Gastrocnemius medialis (tissue), 4 donors: ENCODE measurements at regions not wholly inside any gene's neighbourhood (a gene's known extent, or its start where the extent isn't known, plus 50 kb on each side); places are given as distances from the start of the nearest gene placed in this dataset.

Source experiments
- ATAC-seq, 2 donors: fragments of 150-250 bp; one replicate each; pipeline ENCODE4 v1.9.1; 2016
- DNase-seq, 2 donors: peaks; one replicate each; pipeline ENCODE4 v3.0.0-alpha.2; 2019
- H3K27ac ChIP-seq, 4 donors: fragments of 200-600 bp; sonication (generic); 1 replicate in 1 of 4; 2 replicates in 3 of 4; pipeline ENCODE4 v1.5.1; 2016 to 2018; ENCODE audit warnings: mild to moderate bottlenecking in 2 of 4, moderate library complexity in 1 of 4
- H3K27me3 ChIP-seq, 3 donors: fragments of 200-600 bp; sonication (generic) in 2 of 3; 1 replicate in 1 of 3; 2 replicates in 2 of 3; pipeline versions ENCODE4 v1.5.1 to v1.6.0; 2016 to 2019; ENCODE audit warnings: mild to moderate bottlenecking in 1 of 3, moderate library complexity in 1 of 3
- H3K36me3 ChIP-seq, 2 donors: fragments of 200-600 bp; sonication (generic) in 1 of 2; one replicate each; pipeline ENCODE4 v1.5.1; 2017 to 2018
- H3K4me1 ChIP-seq, 2 donors: fragments of 200-600 bp; sonication (generic) in 1 of 2; one replicate each; pipeline ENCODE4 v1.5.1; 2016 to 2017; ENCODE audit warnings: mild to moderate bottlenecking in 2 of 2
- H3K4me3 ChIP-seq, 4 donors: fragments of 200-600 bp; sonication (generic) in 3 of 4; 1 replicate in 1 of 4; 2 replicates in 3 of 4; pipeline ENCODE4 v1.5.1; 2016 to 2019; ENCODE audit warnings: mild to moderate bottlenecking in 2 of 4
- H3K9me3 ChIP-seq, 3 donors: fragments of 200-600 bp; sonication (generic) in 2 of 3; 1 replicate in 1 of 3; 2 replicates in 2 of 3; pipeline ENCODE4 v1.5.1; 2016 to 2019
- CTCF ChIP-seq, 5 experiments: fragments of 450-650 bp in 3 of 5; fragments of 200-600 bp in 2 of 5; sonication (generic) in 2 of 5; IDR thresholded peaks in 4 of 5; conservative IDR thresholded peaks in 1 of 5; 1 replicate in 4 of 5; 2 replicates in 1 of 5; pipeline ENCODE4 v1.5.1; 2016 to 2019; ENCODE audit warnings: antibody characterized with exemption in 5 of 5, mild to moderate bottlenecking in 3 of 5, moderate library complexity in 3 of 5
- POLR2A ChIP-seq, 2 donors: fragments of 450-650 bp; IDR thresholded peaks; one replicate each; pipeline ENCODE4 v1.6.1; 2017; ENCODE audit warnings: antibody characterized with exemption in 2 of 2, mild to moderate bottlenecking in 2 of 2, moderate library complexity in 2 of 2
- in situ Hi-C, 4 donors: fragments of 200-750 bp; cut with MboI; loops; one replicate each; pipeline versions ENCODE4 v1.15.0 to v1.8.0; 2017; ENCODE audit warnings: low sequenced_read_pairs in 4 of 4
- intact Hi-C: fragments of 100-400 bp; cut with DNase I; formaldehyde crosslinking; loops from one replicate; pipeline ENCODE4 v1.15.1; 2023; ENCODE audit warnings: low total_unique reads

DNA sequence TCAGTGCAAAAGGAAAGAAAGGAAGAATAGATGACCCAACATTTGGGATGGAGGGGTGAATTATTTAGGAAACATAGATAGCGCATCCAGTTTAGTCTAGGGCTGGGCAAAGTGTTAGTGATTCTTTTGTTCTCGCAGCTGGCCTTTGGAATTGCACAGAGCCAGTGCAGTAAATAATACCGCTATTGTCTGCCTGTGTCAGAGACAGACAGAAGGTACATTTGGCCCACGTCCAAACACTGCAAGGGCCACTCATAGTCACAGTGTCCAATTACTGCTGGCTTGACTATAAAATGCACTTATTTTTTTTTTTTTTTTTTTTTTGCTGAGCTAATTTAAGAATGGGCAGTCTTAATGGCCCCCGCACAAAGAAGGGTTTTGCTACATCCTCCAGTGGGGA, 638.6 kb downstream of the BCL11B start:
- Histone ChIP-seq H3K27me3 (no peaks in the 10 kb centered on the region), H3K9me3 (no peaks in the 10 kb centered on the region), H3K36me3 (no peaks in the 10 kb centered on the region), H3K27ac (no peak overlapping the region), H3K4me3 (no peak overlapping the region), H3K4me1 (no peaks in the 10 kb centered on the region)
- no peak for TF ChIP-seq POLR2A (IDR thresholded peaks at IDR 0.05)
- TF ChIP-seq CTCF (IDR thresholded peaks at IDR 0.05 in 4 of 5, conservative IDR thresholded peaks at IDR 0.05 in 1 of 5): no peak
- intact Hi-C loops: no loop called here
- DNase-seq: peak in 1 of 2 donors; percentile 8
- ATAC-seq: peak in 1 of 2 donors; percentile 36
- in situ Hi-C loops: no loop called here

DNA sequence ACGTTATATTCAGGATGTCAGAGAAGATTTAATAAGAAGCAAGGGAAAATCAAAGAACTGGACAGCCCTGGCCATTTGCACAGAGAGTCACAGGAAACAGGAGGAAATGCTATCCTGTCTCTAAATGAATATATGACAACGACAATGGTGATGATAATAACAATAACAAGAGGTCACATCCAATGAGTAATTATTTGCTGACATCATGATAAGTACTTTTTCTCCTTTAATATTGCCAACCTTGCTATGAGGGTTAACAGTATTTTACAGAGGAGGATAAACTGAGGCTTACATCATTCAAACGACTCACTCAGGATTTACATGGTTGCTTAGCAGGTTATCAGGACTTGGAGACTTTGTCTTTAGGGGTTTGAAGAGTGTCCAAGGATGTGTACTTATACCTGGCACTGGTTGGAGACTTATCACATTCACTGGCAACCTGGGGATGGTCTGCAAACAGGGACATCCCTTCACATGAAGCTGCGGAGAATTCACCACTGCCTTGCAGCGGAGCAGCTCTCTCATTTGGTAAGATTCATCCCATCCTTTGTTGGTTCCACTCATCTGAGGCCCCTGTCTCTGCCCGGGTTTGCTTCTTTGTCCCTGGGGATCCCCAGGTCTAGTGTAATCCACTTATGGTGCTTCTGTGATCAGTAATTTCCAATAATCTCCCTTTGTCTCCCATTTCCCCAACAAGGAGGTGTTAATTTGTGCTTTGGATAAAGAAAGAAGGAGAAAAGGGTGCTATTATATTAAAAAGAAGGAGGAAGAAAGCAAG, 637.8 kb downstream of the BCL11B start:
- Histone ChIP-seq H3K9me3 (no peaks in the 10 kb centered on the region), H3K4me3 (no peak overlapping the region), H3K27me3 (no peaks in the 10 kb centered on the region), H3K36me3 (no peaks in the 10 kb centered on the region), H3K4me1 (no peaks in the 10 kb centered on the region), H3K27ac (no peak overlapping the region)
- intact Hi-C loops: no loop called here
- no peak for DNase-seq
- TF ChIP-seq POLR2A (IDR thresholded peaks at IDR 0.05): no peak
- TF ChIP-seq CTCF (IDR thresholded peaks at IDR 0.05 in 4 of 5, conservative IDR thresholded peaks at IDR 0.05 in 1 of 5): no peak
- in situ Hi-C loops: no loop called here
- no peak for ATAC-seq

- DNase-seq: no peak
- TF ChIP-seq CTCF (IDR thresholded peaks at IDR 0.05 in 4 of 5, conservative IDR thresholded peaks at IDR 0.05 in 1 of 5) (no peak), POLR2A (IDR thresholded peaks at IDR 0.05) (no peak)
- in situ Hi-C loops: no loop called here
Observed at GRCh38 chr14:98638366-98638765, 633.6 kb downstream of the BCL11B start.

GRCh38 chr14:98647754-98648153, 624.2 kb downstream of the BCL11B start:
- Histone ChIP-seq H3K27ac (no peak overlapping the region), H3K27me3 (no peaks in the 10 kb centered on the region), H3K9me3 (no peaks in the 10 kb centered on the region), H3K4me1 (no peaks in the 10 kb centered on the region), H3K36me3 (no peaks in the 10 kb centered on the region), H3K4me3 (no peak overlapping the region)
- no peak for DNase-seq
- in situ Hi-C loops: no loop called here
- ATAC-seq: no peak
- TF ChIP-seq POLR2A (IDR thresholded peaks at IDR 0.05) (no peak), CTCF (IDR thresholded peaks at IDR 0.05 in 4 of 5, conservative IDR thresholded peaks at IDR 0.05 in 1 of 5) (no peak)
- intact Hi-C loops: no loop called here

More at GRCh38 chr14:98638366-98638765, 633.6 kb downstream of the BCL11B start:
- no peak overlapping the region for H3K27ac ChIP-seq
- H3K9me3 ChIP-seq: no peaks in the 10 kb centered on the region
- intact Hi-C loops: no loop called here
- H3K36me3 ChIP-seq: no peaks in the 10 kb centered on the region
- no peak overlapping the region for H3K4me3 ChIP-seq
- H3K27me3 ChIP-seq: no peaks in the 10 kb centered on the region
- no peaks in the 10 kb centered on the region for H3K4me1 ChIP-seq
- ATAC-seq: no peak

GRCh38 chr14:98651037-98651436, 621.0 kb downstream of the BCL11B start:
- in situ Hi-C loops: no loop called here
- Histone ChIP-seq H3K4me3 (no peak overlapping the region), H3K27me3 (no peaks in the 10 kb centered on the region), H3K36me3 (no peaks in the 10 kb centered on the region), H3K27ac (no peak overlapping the region), H3K9me3 (no peaks in the 10 kb centered on the region), H3K4me1 (no peaks in the 10 kb centered on the region)
- ATAC-seq (no peak), DNase-seq (no peak)
- intact Hi-C loops: no loop called here
- no peak for TF ChIP-seq POLR2A (IDR thresholded peaks at IDR 0.05)
- no peak for TF ChIP-seq CTCF (IDR thresholded peaks at IDR 0.05 in 4 of 5, conservative IDR thresholded peaks at IDR 0.05 in 1 of 5)
